CD4-positive, alpha-beta T cell treated with Interleukin-4 for 1 hour (primary cell): ENCODE measurements at regions not wholly inside any gene's neighbourhood (a gene's known extent, or its start where the extent isn't known, plus 50 kb on each side); places are given as distances from the start of the nearest gene placed in this dataset.
"Not testable (repeated sequence)": the region's sequence is repeated elsewhere in the genome, so short reads cannot be mapped to it uniquely, and the experiment has no call there.

Experiments used
- DNase-seq, 2 donors: peaks; one replicate each; pipeline ENCODE4 v3.0.0-alpha.2; 2020 to 2022

DNA sequence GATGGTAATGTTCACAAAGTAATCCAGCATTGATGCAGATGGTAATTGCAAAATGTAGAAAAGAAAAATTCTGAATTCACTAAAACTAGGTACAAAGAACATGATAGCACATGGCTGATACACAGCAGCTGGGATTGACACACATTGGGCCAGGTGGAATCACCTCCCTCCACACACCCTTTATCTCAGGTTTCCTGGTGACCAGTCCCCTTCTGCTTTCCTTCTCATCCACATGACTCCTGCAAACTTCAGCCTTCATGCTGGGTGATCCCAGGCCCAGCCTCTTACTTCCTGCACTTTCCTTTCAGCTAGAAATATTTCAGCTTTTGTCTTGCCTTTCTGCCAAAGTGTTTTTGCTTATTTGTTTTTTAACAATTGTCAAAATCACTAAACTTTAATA lies 246.9 kb downstream of the LNPK start:
- DNase-seq: no peak

DNA sequence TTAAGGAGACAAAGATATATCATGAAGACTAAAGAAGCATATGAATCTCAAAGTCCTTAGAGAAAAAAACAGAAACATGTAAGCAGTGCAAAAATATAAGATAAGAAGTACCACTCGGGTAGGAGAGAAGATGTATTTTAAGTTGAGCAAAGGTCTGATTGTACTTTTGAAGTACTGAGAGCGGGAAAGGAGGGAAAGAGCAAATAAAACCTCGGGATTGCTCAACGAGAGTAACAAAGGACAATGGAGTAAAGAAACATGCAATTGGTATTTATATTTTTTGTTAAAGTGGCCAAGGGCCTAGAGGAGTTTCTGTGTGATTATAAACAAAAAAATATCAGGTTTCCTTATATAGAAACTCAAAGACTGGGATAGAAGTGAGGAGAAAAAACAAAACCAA lies 251.9 kb downstream of the LNPK start:
- no peak for DNase-seq

DNA sequence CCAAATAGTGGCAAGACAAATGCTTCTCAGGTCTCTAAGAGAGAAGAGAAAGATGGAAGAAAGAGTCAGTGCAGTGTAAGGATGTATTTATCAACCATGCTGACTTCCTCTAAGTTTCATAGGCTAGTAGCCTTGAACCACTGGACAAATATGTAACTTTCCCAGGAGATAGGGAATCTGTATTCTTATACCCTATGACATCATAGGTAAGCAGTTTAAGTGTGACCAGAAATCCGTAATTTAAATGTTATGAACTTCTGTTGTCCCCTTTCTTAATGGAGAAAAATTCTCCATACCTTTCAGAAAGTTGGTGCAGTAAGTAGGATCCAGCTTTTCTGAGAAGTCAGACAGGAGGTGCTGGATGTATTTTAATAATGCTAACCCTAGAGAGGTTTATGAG lies 256.2 kb downstream of the LNPK start:
- DNase-seq: no peak

DNA sequence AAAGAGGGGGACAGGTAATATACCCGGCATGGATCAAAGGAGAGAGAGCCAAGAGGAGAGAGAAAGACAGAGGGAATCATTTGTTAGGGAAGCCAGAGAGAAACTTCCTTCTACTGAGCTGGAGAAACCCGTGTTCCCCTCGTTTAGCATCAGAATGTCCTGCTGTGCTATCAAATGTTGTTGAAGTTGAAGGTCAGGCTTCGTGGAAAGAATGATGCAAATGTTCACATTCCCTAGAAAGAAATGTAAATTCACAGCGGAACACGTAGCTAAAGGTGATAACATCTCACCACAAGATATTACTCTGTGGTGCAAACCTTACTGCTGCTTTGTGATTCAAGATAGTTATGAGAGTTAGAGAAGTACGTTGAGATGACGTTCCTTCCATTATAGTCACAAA lies 258.1 kb downstream of the LNPK start:
- DNase-seq: no peak

DNA sequence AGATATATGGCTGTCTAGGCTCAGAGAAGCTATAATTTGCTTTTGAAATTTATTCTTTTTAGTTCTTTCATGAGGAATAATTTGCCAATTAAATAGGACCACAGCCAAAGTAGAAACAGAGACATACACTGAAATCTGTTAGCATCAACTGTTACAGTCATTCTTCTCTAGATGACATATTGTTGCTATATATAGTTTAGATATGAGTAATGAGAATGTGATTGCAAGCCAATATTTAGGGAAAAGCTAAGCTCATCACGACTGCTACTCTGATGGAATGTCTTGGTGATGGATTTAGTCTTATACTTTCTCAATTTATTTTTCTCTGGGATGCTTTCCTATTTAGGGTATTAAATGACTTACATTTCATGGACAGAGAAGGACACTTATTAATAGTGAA lies 259.1 kb downstream of the LNPK start:
- no peak for DNase-seq

DNA sequence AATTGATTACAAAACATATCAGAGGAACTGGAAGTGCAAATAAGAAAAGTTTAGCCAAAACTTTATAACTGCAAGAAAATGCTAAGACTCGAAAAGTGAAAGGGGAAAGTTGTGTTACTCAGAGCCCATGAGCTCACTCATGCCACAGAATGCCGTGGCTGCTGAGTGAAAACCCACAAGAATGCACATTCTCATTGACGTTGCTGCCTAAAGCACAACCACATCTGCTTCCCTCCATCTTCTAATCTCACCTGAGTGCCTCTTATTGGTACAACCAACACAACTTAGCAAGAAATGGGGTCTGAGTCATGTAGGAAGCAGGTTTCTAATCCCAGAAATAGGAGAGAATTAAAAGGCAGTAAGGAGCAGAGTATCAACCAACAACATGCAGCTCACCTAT lies 259.7 kb downstream of the LNPK start:
- no peak for DNase-seq

DNA sequence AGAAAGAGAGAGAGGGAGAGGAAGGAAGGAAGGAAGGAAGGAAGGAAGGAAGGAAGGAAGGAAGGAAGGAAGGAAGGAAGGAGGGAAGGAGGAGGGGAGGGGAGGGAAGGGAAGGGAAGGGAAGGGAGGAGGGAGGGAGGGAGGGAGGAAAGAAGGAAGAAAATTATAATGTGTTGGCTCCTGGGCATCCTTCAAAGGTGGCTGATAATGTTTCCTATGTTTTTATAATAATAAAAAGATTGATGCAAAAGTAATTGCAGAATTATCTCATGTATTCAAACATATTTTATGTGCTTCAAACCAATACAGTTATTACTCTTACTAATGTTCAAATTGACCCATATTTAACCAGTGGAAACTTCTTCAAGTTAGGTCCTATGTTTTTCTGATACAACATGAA lies 260.9 kb downstream of the LNPK start:
- DNase-seq: no peak

DNA sequence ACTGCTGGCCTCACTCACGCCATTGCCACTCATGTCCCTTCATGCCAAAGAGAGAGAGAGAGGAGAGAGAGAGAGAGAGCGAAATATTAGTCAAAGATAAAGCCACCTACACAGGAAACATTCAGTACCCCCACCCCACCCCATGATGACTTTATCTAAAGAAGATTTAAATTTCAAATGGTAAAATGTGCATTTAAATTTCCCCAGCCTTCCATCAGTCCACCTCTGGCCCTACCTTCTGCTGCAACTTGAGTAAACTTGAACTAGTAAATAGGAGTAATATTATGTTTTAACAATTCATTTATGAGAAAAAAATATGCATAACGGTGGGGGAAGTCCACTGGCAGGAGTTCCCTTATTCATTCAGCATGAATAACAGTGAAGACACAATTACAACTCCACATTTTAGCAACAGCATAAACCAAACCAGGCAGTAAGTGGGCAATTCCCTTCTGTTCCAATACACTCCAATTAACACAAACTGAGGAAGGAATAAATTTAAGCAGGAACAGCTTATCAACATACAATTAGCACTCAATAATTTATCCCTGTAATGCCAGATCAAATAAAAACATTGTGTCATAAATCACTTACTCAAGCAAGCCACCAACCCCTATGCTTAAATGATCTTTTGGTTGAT lies 264.2 kb downstream of the LNPK start:
- no peak for DNase-seq

DNA sequence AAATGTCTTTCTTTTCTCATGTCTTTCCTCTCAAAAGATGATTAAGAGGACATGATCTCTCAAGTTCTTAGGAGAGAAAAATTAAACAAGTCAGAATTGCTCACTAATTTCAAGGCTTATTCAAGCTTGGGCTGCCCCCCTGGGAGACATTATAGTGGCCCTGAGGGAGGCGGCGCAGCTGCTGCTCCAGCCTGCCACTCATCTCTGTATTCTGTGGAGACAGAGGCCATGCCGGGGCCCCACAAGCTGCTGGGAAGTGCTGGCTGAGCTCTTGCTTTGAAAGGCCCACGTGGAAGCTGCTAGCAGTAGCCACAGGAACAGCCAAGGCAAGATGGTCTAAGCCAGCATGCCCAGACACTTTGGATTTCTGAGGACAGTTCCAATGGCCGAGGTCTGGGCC lies 267.4 kb downstream of the LNPK start:
- no peak for DNase-seq

DNA sequence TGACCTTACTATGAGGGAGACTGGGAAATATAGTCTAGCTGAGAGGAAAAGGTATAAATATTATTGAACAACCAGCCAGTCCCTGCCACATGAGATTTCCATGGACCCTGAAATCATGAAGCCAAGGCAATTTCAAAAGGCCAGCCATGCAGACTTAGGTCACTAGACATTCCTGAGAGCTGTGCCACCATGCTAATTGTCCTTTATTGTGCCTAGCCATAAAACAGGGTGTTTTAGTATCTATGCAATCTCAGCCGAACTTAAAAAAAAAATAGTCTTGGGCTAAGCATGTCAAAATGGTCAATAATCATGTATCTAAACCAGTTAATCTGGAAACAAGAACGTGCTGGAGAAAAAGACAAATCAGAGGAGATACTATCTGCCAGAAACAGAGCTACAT lies 269.5 kb downstream of the LNPK start:
- DNase-seq: no peak

DNA sequence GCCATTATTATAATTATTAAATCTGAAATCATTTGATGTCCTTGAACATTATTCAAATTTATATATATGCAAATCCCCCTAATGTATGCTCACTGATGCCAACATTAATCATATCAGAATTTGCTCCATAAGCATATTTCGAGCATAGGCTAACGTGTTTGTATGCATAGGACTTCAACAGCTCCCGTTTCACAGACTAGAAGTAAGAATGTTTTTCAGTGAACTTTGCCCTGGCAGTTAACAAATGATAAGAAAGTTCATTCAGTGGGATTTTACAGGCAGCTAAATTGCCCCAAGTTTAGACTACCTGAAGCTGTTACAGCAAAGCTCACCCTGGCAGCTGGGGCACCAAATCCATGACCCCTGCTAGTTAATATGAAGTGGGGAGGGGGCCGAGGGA lies 272.0 kb downstream of the LNPK start:
- no peak for DNase-seq

DNA sequence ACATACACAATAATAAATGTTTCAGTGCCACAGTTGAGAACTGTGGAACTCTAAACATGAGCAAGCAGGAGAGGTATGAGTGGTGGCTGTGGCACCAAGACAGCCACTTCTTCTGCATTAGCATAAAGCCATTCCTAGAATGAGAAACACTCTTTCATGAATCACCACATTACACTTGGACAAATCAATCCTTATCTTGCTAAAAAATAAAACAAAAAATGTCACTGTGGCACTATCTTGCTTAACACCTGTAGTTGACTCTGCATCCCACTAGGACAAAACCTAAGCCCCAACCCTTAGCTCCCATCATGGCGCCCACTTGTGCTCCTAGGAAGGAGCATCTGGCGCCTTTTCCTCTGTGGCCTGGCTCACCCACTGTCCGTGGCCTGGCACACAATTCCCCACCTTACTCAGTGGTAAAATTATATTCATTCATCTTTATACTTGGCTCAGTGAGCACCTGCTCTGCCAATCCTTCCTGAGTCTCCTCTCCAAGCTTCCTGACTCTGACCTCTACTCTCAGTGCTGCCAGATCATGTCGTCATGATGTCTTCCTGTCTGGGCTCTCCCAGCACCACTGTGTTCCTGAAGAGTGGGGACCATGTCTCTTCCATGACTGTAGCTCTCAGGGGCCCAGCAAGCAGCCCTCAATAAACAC lies 272.9 kb downstream of the LNPK start:
- no peak for DNase-seq

DNA sequence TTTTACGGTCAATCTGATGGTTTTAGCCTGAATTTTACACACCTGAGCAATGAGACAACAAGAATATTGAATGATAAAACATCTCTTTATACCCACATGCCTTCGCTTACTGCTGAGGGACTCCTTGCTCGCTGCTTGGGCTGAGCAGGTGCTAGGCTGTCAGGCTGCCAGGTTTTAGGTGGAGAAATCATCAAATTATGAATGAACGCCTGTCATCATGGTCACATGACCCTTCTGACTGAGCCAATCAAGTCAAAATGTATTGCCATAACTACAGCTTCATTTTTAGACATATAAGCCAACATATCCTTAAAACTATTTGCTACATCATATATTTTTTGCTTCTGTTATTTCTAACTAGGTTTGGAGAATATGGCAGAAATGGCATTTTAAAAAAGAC lies 274.0 kb downstream of the LNPK start:
- DNase-seq: no peak

DNA sequence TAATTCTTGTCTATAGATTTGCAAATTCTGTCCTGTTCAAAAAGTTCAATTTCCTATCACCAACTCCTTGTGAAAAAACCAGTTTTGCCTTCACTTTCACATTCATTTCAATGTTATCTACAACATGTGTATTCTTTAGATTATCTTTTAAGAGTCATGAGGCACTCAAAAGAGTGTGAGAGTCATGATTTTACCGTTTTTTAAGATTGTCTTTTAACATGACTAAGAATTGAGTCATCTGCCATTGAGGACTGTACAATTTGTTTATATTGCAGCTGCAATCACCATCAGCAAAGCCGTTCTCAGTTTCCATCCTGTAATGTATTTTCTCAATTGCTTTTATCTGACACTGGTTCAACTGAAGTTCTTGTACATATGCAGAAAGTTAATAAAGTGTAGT lies 275.8 kb downstream of the LNPK start:
- no peak for DNase-seq

DNA sequence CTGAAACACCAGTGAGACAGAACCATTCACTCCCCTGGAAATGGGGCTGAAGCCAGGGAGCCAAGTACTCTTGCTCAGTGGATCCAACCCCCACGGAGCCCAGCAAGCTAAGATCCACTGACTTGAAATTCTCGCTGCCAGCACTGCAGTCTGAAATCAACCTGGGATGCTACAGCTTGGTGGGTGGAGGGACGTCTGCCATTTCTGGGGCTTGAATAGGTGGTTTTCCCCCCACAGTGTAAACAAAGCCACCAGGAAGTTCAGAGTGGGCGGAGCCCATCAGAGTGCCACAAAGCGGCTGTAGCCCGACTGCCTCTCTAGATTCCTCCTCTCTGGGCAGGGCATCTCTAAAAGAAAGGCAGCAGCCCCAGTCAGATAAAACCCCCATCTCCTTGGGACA lies 292.8 kb downstream of the LNPK start:
- no peak for DNase-seq

DNA sequence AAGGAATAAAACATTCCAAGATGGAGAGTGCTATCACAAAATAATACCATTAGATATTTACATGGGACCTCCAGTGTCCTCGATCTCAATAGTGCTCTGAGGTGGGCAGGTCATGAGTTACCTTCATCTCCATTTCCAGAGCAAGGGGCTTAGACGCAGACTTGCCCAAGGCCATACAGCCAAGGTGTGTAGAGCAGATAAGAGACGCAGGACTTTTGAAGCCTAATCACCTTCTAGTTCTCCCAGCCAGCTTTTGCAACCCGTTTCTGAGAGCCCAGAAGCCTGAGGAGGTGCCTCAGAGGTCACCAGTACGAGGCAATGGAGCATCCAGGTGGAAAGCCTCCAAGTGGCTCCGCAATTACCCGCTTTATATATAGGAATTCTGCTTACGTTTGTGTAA lies 294.7 kb downstream of the LNPK start:
- no peak for DNase-seq

DNA sequence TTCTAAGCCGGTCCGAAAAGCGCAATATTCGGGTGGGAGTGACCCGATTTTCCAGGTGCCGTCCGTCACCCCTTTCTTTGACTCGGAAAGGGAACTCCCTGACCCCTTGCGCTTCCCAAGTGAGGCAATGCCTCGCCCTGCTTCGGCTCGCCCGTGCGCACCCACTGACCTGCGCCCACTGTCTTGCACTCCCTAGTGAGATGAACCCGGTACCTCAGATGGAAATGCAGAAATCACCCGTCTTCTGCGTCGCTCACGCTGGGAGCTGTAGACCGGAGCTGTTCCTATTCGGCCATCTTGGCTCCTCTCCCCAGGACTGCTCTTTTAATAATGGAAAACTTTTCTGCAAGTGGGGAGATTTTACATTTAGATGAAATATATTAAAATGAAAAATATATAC lies 297.5 kb downstream of the LNPK start:
- DNase-seq: not testable (repeated sequence)

DNA sequence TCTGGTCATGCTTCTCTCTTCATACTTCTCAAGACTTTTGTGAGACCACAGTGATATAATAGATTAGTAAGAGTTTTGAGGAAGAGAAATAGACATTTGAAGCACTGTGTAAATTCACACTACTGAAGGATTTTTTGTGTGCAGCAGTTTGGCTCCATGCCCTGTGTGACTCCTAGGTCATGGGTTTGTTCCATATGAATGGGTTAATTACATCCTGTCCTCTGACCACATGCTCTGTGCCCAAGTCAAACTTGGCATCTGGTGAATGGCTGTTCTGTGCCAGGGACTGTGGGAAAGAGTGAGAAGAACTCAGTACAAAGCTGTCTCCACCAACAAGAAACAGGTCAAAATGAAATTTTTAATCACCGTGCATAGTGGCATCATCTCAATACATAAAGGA lies 304.0 kb downstream of the LNPK start:
- no peak for DNase-seq

DNA sequence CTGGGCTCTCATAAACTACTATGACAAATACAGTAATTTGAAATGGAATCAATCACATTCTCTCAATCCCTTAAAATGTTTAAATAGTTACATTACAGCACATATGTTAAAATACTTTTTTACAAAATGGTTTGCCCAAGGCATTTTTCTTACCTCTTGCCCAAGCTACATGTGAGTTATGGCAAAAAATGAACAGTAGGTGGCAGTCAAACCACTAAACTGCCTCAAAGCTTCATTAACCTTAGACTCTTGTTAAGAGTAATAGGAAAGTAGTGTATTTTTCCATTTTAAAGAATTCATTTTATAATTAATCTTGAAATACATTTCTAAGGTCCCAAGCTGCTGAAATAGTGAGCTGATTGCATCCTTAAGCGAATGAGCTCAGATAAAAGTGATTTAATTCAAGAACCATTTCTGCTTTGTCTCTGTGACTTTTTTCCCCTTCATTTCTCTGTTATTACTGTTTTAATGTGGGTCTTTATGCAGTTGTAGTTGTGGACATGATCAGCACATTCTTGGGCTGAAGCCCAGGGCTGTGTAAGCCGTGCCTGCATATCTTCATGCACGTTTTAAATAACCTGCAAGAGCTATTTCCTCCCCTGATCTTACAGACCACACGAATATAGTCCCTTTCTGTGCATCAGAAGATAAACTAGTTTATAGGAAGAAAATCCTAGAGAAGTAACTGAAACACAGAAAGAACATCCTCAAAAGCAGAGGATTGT lies 311.8 kb downstream of the LNPK start:
- DNase-seq: peak in 1 of 2 donors; percentile 51

DNA sequence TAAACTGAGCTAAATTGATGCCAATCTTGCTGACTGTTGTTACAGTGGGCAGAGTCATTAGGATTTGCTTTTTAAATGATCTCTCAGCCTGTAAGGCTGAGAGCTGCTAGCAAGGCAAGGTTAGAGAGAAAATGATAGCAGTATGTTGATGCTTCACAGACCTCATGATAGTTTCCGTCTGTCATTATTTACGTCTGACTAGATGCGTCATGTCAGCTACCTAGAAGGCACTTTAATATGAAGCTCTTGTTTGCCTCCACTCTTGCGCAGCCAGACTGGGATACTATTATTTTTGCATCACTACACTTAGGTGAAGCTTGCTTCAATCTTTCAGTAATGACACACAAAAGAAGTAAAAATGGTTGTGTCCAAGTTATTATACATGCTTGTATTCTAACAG lies 313.8 kb downstream of the LNPK start:
- DNase-seq: no peak

DNA sequence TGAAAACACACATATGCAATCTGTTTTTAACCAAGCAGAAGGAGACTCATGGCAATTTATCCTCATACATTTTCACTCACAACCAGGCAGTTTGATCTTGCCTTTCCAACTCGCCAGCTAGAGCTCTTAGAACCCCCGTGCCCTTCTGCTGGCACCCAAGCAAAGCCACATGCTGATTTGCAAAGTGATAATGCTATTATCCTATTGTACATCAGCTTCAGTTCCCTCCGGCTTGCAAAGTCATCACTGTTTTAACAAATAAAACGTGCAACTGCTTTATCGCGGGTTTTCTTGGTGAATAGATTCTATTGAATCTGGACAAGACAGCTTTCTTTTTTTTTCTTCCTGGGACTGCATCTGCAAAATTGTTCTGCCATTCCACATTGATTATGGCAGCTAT lies 314.6 kb downstream of the LNPK start:
- DNase-seq: no peak

DNA sequence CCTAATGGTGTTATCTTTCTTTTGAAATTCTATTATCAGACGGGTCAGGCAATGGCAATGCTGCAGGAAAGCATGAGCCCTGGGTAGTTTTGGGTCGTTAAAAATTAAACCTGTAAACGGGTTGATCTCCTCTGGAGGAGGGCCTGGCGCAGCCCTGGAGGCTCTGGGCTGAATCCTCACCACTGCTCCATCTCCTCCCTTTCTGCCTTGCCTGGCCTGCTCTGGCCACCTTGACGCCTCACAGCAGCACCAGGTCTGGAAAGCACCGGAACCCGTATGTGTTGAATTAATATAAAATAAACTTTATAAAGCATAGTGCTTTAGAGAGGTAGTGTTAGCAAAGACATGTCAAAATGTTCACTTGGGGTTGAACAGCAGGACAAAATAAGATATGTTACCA lies 316.1 kb downstream of the LNPK start:
- no peak for DNase-seq

DNA sequence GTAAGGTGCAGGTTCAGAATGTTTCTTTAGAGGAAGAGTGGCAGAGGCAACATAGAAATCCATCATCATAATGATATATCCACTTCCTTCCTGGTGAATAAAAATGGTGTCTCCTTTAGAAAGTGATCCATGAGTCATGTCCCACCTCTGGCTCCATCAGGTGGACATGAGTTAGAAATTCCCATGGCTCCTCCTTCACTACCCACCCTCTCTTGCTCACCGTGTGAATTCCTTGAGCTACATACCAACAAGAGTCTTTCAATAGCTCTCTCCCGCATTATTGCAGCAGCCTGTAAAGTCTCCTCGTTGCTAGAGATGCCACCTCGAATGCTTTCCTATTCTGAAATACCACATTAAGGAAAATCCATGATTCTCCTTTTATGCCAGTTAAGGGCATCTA lies 317.6 kb downstream of the LNPK start:
- no peak for DNase-seq

DNA sequence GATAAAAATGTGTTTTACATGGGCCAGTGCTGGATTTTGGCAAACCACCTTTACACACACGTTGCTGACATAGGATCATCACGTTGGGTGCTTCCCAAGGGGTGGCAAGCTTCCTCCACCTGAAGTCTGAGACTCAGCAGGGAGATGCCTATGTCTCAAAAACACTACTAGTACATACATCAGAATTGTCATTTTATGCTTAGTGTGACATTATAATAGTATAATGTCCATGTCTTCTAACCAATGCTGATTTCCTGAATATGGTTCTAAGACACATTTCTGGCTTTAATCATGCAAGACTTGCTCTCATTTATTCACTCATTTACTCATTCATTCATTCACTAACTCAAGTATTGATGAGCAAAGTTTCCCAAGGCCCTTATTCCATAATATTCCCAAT lies 322.3 kb downstream of the LNPK start:
- no peak for DNase-seq

DNA sequence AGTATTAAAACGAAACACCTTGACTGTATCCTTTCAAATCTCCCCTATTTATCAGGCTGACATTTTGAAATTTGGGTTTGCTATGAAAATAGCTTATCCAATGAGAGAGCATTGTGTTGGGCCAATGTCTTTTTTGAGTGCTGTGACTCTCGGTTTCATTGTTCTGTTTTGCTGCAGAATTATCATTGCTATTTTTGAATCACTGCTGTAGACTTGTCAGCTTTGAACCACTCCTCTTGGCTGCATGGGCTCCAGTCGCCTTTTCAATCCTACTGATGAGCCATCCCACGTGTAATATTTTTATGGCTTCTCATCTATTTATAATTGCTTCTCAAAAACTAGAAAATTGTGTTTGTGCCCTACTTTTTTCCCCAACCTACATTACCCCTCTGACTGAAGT lies 322.8 kb downstream of the LNPK start:
- DNase-seq: no peak
